ENCODE measurements at regions not wholly inside any gene's neighbourhood (a gene's known extent, or its start where the extent isn't known, plus 50 kb on each side); places are given as distances from the start of the nearest gene placed in this dataset.

DNA sequence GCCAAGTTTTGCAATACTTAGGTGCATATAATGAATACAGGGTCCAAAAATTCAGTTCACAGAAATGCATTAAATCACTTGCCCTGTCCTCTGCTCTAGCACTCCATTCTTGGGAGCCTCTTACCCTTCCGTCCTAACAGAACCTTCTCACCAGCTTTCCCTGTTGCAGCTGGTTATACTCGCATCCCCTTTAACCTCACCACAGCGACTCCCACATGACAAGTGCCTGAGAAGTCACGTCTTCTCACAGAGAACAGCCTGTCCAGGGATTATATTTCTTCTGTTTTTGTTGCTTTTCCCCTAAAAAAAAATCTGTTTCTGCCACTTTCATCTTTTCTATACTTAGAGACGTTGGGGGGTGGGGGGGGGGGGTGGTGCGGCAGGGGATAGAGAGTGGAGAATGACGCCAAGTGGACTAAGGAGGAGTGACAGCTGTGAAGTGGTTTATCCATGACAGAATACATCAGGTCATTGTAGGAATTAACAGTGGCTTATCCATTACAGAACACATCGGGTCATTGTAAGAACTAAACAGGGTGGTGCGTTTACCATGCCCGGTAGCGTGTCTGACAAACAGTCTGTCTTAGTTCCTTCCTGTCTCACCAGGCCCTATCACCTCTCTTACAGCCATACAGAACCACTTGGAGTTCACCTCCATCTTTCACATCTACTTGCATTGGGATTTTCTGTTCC is 117.6 kb downstream of the UBE2U start (continued):
- TF ChIP-seq, protein P1, sequence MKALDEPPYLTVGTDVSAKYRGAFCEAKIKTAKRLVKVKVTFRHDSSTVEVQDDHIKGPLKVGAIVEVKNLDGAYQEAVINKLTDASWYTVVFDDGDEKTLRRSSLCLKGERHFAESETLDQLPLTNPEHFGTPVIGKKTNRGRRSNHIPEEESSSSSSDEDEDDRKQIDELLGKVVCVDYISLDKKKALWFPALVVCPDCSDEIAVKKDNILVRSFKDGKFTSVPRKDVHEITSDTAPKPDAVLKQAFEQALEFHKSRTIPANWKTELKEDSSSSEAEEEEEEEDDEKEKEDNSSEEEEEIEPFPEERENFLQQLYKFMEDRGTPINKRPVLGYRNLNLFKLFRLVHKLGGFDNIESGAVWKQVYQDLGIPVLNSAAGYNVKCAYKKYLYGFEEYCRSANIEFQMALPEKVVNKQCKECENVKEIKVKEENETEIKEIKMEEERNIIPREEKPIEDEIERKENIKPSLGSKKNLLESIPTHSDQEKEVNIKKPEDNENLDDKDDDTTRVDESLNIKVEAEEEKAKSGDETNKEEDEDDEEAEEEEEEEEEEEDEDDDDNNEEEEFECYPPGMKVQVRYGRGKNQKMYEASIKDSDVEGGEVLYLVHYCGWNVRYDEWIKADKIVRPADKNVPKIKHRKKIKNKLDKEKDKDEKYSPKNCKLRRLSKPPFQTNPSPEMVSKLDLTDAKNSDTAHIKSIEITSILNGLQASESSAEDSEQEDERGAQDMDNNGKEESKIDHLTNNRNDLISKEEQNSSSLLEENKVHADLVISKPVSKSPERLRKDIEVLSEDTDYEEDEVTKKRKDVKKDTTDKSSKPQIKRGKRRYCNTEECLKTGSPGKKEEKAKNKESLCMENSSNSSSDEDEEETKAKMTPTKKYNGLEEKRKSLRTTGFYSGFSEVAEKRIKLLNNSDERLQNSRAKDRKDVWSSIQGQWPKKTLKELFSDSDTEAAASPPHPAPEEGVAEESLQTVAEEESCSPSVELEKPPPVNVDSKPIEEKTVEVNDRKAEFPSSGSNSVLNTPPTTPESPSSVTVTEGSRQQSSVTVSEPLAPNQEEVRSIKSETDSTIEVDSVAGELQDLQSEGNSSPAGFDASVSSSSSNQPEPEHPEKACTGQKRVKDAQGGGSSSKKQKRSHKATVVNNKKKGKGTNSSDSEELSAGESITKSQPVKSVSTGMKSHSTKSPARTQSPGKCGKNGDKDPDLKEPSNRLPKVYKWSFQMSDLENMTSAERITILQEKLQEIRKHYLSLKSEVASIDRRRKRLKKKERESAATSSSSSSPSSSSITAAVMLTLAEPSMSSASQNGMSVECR (CRISPR knock-in tag; IDR thresholded peaks at IDR 0.05): no peak
- TF ChIP-seq SREBF1 (IDR thresholded peaks at IDR 0.05; ENCODE audit: borderline replicate concordance, low read depth, low read length) (no peak), CEBPG (CRISPR knock-in tag; IDR thresholded peaks at IDR 0.05) (no peak), CEBPG (tag; conservative IDR thresholded peaks at IDR 0.05 in 1 of 2, IDR thresholded peaks at IDR 0.05 in 1 of 2) (no peak)
- TF ChIP-seq, protein P2, sequence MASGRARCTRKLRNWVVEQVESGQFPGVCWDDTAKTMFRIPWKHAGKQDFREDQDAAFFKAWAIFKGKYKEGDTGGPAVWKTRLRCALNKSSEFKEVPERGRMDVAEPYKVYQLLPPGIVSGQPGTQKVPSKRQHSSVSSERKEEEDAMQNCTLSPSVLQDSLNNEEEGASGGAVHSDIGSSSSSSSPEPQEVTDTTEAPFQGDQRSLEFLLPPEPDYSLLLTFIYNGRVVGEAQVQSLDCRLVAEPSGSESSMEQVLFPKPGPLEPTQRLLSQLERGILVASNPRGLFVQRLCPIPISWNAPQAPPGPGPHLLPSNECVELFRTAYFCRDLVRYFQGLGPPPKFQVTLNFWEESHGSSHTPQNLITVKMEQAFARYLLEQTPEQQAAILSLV (tag; IDR thresholded peaks at IDR 0.05): no peak

Measured in K562 (cell line).